HL-60 (cell line): ENCODE measurements at regions not wholly inside any gene's neighbourhood (a gene's known extent, or its start where the extent isn't known, plus 50 kb on each side); places are given as distances from the start of the nearest gene placed in this dataset.

ENCODE experiments used
- DNase-seq, 2 experiments: peaks; one replicate each; pipeline ENCODE4 v3.0.0-alpha.2; 2010 to 2020; ENCODE audit warnings: low read depth in 1 of 2, low spot score in 1 of 2
- H3K27ac ChIP-seq: fragments of 250-450 bp; sonication (Bioruptor Pico); replicated peaks from 2 replicates; pipeline ENCODE4 v1.5.1; 2020; ENCODE audit warnings: mild to moderate bottlenecking, moderate library complexity
- H3K27me3 ChIP-seq: fragments of 250-450 bp; sonication (Bioruptor Pico); 2 replicates; pipeline ENCODE4 v1.5.1; 2021; ENCODE audit warnings: mild to moderate bottlenecking, moderate library complexity; ENCODE audit not compliant: insufficient read depth, poor library complexity, severe bottlenecking
- H3K4me3 ChIP-seq: replicated peaks from 2 replicates; pipeline ENCODE4 v1.5.1; 2011; ENCODE audit warnings: mild to moderate bottlenecking, control low read depth, low read length; ENCODE audit not compliant: insufficient read depth
- CTCF ChIP-seq: IDR thresholded peaks from one replicate; pipeline ENCODE4 v1.5.1; 2011; ENCODE audit warnings: low read length, control low read depth, inconsistent platforms; ENCODE audit not compliant: insufficient read depth
- GABPA ChIP-seq: IDR thresholded peaks from 2 replicates; pipeline ENCODE4 v1.6.1; 2012; ENCODE audit warnings: low read depth
- POLR2AphosphoS5 ChIP-seq: IDR thresholded peaks from 2 replicates; pipeline ENCODE4 v1.6.1; 2012; ENCODE audit warnings: low read depth
- SPI1 ChIP-seq: IDR thresholded peaks from 2 replicates; pipeline ENCODE4 v1.6.1; 2012; ENCODE audit warnings: low read depth, mild to moderate bottlenecking, borderline replicate concordance
- TF ChIP-seq, protein P1 (sequence below): IDR thresholded peaks from 2 replicates; pipeline ENCODE4 v1.6.1; 2012; ENCODE audit warnings: low read depth; ENCODE audit not compliant: insufficient replicate concordance

DNA sequence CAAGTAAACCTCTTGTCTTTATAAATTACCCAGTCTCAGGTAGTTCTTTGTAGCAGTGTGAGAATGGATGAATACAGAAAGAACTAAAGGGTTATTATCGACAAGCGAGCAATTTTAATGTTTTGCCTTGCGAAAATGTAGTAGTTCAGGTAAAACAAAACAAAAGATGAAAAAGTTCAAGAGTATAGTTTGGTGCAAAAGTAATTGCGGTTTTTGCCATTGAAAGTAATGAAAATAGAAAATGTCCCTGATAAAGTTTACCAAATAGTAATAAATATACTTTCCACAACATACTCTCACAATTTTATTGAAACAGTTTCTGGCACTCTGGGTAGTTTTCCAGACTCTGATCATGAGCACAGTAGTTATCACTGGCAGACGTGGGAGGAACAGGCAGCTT, 71.9 kb upstream of the SLC35B3 start:
- TF ChIP-seq POLR2AphosphoS5 (no peak), GABPA (no peak), SPI1 (no peak), CTCF (no peak)
- TF ChIP-seq, protein P1, sequence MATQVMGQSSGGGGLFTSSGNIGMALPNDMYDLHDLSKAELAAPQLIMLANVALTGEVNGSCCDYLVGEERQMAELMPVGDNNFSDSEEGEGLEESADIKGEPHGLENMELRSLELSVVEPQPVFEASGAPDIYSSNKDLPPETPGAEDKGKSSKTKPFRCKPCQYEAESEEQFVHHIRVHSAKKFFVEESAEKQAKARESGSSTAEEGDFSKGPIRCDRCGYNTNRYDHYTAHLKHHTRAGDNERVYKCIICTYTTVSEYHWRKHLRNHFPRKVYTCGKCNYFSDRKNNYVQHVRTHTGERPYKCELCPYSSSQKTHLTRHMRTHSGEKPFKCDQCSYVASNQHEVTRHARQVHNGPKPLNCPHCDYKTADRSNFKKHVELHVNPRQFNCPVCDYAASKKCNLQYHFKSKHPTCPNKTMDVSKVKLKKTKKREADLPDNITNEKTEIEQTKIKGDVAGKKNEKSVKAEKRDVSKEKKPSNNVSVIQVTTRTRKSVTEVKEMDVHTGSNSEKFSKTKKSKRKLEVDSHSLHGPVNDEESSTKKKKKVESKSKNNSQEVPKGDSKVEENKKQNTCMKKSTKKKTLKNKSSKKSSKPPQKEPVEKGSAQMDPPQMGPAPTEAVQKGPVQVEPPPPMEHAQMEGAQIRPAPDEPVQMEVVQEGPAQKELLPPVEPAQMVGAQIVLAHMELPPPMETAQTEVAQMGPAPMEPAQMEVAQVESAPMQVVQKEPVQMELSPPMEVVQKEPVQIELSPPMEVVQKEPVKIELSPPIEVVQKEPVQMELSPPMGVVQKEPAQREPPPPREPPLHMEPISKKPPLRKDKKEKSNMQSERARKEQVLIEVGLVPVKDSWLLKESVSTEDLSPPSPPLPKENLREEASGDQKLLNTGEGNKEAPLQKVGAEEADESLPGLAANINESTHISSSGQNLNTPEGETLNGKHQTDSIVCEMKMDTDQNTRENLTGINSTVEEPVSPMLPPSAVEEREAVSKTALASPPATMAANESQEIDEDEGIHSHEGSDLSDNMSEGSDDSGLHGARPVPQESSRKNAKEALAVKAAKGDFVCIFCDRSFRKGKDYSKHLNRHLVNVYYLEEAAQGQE = no peak
- H3K27me3 ChIP-seq = no peaks in the 10 kb centered on the region
- no peak for DNase-seq
- H3K4me3 ChIP-seq = no peak overlapping the region
- no peak overlapping the region for H3K27ac ChIP-seq

DNA sequence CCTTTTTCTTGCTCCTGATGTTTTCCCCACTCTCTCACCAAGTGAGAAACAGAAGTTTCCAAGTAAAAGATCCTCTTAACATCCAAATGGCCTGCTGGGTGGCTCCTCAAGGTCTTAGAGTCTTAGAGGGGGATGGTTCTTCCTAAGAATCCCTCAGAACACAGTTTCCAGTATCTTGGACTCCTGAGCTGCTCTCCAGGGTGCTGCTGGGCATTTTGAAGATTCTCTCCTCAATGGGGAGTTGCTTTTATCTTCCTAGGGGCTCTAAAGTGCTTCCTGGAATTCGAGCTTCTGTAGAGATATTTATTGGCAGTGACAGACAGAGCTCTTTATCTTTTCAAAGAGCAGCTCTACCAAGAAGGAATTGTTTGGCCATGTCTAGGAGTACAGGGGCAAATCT, 70.8 kb upstream of the SLC35B3 start:
- Histone ChIP-seq H3K27me3 (no peaks in the 10 kb centered on the region), H3K27ac (no peak overlapping the region), H3K4me3 (no peak overlapping the region)
- TF ChIP-seq POLR2AphosphoS5 = no peak
- TF ChIP-seq, protein P1 = peak; percentile 88
- DNase-seq = no peak

DNA sequence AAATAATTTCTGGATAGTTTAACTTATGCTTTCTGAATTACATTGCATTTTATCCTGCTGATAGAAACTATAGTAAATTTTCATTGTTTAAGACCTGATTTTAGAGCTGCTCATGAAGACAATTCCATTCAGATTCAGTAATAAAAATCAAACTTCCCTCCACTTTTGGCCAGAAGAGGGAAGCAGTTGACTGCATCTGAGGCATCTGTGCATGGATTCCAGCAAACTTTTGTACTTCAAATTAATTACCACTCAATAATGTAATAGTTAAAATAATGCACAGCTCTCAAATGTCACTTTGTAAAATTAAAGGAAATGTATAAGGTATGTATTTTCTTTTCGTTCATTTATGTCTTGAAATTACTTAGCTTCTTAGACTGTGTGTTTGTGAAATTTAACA, 64.2 kb upstream of the SLC35B3 start:
- no peak overlapping the region for H3K27ac ChIP-seq
- TF ChIP-seq SPI1 (no peak), CTCF (peak; percentile 10)
- no peaks in the 10 kb centered on the region for H3K27me3 ChIP-seq
- no peak for DNase-seq
- no peak overlapping the region for H3K4me3 ChIP-seq

DNA sequence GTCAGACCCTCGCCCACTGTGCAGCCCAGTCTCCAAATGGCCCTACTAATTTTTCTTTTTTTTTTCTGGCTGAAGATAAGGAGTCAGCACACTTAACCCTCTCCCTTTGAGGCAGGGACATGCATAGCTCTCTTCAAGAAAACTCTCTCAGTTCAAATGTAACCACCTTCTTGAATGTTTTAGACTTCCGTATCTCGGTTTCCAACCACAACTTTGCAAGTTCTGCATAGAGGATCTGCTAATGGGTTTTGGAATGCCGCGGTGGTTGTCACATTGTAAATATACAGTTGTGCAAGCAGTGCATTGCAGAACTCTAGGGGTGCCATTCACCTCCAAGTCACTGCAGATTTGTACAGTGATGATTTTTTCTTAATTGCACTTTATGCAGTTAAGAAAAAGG, 59.4 kb upstream of the SLC35B3 start:
- Histone ChIP-seq H3K27ac (no peak overlapping the region), H3K4me3 (no peak overlapping the region), H3K27me3 (no peaks in the 10 kb centered on the region)
- TF ChIP-seq, protein P1 = no peak
- TF ChIP-seq CTCF (no peak), POLR2AphosphoS5 (no peak), SPI1 (no peak), GABPA (no peak)
- no peak for DNase-seq
